HG03520 (cell line): ENCODE measurements at regions not wholly inside any gene's neighbourhood (a gene's known extent, or its start where the extent isn't known, plus 50 kb on each side); places are given as distances from the start of the nearest gene placed in this dataset.

Source experiments
- ATAC-seq: cut with Tn5 transposase; IDR thresholded peaks from one replicate; pipeline ENCODE4 v1.9.1; 2021; ENCODE audit warnings: mild to moderate bottlenecking, moderate library complexity; ENCODE audit not compliant: unreplicated experiment

GRCh38 chr10:31647861-31648260, 280.8 kb downstream of the ARHGAP12 start:
- no peak for ATAC-seq

GRCh38 chr10:31646519-31646918, 282.1 kb downstream of the ARHGAP12 start:
- ATAC-seq, result no peak

GRCh38 chr10:31645786-31646185, 282.8 kb downstream of the ARHGAP12 start:
- no peak for ATAC-seq

GRCh38 chr10:31644931-31645633, 283.5 kb downstream of the ARHGAP12 start:
- ATAC-seq, result no peak

GRCh38 chr10:31642281-31642680, 286.4 kb downstream of the ARHGAP12 start:
- no peak for ATAC-seq

GRCh38 chr10:31635415-31636065, 293.1 kb downstream of the ARHGAP12 start:
- ATAC-seq, result no peak

GRCh38 chr10:31635009-31635408, 293.6 kb downstream of the ARHGAP12 start:
- no peak for ATAC-seq

- ATAC-seq, result no peak
Measured at GRCh38 chr10:31630861-31631567, 297.6 kb downstream of the ARHGAP12 start.

- no peak for ATAC-seq
Measured at GRCh38 chr10:31625566-31625965, 303.1 kb downstream of the ARHGAP12 start.

GRCh38 chr10:31624611-31625010, 304.0 kb downstream of the ARHGAP12 start:
- no peak for ATAC-seq

GRCh38 chr10:31623947-31624346, 304.7 kb downstream of the ARHGAP12 start:
- no peak for ATAC-seq

- no peak for ATAC-seq
Measured at GRCh38 chr10:31623466-31623865, 304.4 kb downstream of the ZEB1 start.

GRCh38 chr10:31622978-31623377, 304.0 kb downstream of the ZEB1 start:
- no peak for ATAC-seq

- no peak for ATAC-seq
Measured at GRCh38 chr10:31621733-31622132, 302.7 kb downstream of the ZEB1 start.

- ATAC-seq, result no peak
Measured at GRCh38 chr10:31620226-31621151, 301.5 kb downstream of the ZEB1 start.

GRCh38 chr10:31619531-31620061, 300.6 kb downstream of the ZEB1 start:
- ATAC-seq, result no peak

GRCh38 chr10:31618541-31619291, 299.7 kb downstream of the ZEB1 start:
- ATAC-seq, result no peak

- ATAC-seq, result no peak
Measured at GRCh38 chr10:31617757-31618156, 298.7 kb downstream of the ZEB1 start.

GRCh38 chr10:31617133-31617532, 298.1 kb downstream of the ZEB1 start:
- ATAC-seq, result no peak

- ATAC-seq, result no peak
Measured at GRCh38 chr10:31615129-31615528, 296.1 kb downstream of the ZEB1 start.
